ENCODE measurements at regions not wholly inside any gene's neighbourhood (a gene's known extent, or its start where the extent isn't known, plus 50 kb on each side); places are given as distances from the start of the nearest gene placed in this dataset.
"Not testable (repeated sequence)": the region's sequence is repeated elsewhere in the genome, so short reads cannot be mapped to it uniquely, and the experiment has no call there.

DNA sequence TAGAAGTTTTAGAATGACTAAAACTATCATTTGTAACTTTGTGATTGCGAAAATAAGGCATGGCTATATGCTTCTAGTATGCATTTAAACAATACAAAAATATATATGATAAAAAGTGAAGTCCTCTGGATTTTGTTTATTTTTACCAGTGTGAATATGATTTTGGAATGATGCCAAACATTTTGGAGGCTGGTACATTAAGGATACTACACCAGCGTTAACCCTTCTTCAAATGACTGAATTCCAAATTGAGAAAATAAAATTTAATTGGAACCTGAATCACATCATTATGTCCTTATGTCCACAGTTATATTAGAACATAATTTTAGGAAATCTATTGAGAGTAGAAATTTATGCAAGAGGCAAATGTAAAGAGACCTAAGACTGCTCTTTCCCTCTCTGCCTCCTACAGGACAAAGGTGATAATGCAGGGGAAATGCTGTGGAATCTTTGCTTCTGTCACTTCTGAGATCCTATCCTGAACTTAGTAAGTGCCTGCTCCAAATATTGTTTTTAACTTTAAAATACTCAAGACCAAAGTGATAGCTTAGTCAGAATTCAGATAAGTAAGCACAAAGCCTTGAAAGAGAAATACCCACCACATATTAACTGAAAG, 121.1 kb upstream of the NANOGP8 start:
- peak; percentile 22 for DNase-seq

DNA sequence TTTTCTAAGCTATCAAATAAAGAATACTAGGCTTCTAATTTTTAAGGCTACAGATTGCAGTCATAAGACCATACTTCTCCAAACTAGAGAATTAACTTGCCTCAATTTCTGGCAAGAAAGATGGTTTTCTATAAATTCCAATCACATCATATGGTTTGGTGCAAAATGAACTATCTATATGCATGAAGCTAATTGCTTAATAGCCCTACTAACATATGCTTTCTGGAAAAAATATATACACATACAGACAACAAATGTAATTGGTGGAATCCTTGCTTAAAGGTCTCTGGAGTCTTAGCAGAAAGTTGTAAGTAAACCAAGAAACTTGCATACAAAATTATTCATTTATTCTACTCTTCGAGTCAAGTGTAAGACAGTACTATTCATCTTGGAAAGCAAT, 113.1 kb upstream of the NANOGP8 start:
- DNase-seq = no peak

DNA sequence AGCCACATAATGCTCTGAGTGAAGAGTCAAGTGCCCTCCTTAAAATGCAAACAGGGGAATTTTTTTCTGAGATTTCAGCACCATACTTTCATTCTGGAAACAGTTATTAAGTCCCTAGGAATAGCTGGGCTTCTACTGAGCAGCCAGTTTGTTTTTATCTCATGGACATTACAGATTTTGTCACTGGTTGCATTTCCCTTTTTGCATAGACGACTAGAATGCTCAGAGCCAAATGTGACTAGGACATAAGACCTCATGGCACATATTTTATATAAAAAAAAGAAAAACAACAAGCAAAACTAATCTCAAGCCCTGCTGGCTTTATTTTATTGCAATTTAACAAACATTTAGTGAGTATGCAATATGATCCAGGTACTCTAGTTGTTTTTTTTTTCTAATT, 112.7 kb upstream of the NANOGP8 start:
- no peak for DNase-seq

- no peak for DNase-seq
Observed at GRCh38 chr15:35197306-35197705, 112.2 kb upstream of the NANOGP8 start.

GRCh38 chr15:35196273-35196672, 111.2 kb upstream of the NANOGP8 start:
- no peak for DNase-seq

DNA sequence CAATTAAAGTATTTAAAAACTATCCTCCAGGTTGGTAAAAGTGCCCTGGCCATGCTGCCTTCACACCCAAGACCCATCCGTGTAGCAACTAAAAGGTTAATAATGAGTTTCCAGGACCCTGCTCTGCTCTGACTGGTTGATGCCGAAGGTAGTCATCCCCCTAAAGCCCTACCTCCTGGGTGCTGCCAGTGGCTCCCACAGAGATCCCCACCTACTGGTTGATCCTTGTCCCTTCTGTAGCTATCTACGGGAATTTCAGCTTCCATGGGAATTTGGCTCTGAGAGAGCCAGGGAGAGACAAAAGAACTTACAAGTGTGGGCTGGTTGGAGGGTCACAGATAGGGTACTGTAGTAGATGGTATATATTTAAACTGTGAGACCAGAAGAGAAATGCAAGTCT, 110.6 kb upstream of the NANOGP8 start:
- DNase-seq = no peak

DNA sequence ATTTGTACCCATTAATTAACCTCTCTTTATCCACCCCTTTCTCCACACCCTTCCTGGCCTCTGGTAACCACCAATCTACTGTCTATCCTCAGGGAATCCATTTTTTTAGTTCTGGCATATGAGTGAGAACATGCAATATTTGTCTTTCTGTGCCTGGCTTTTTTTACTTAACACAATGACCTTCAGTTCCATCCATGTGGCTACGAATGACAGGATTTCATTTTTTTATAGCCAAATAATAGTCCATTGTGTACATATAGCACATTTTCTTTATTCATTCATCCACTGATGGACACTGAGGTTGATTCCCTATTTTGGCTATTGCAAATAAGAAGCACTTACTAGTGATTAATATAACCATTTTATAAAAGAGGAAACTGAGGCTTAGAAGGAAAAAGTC, 109.9 kb upstream of the NANOGP8 start:
- DNase-seq = no peak

DNA sequence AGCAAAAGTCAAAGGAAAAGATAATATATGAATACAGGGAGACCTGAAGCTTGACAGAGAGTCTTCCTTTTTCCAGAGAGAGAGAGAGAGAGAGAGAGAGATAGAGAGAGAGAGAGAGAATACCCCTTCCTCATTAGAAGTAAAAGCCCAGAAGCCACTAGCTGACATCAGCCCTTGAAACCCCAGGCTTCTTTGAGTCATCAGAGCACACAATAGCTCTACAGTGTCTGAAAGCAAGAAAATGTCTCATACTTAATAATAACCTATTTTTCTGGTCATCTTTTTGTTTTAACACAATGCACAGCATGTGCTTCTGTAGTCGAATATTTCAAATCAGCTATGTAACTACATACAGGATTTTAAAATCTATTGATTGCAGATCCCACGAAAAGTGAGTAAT, 109.2 kb upstream of the NANOGP8 start:
- DNase-seq = peak; percentile 2

GRCh38 chr15:35191783-35192182, 106.7 kb upstream of the NANOGP8 start:
- no peak for DNase-seq

GRCh38 chr15:35186346-35186745, 101.3 kb upstream of the NANOGP8 start:
- DNase-seq = no peak

DNA sequence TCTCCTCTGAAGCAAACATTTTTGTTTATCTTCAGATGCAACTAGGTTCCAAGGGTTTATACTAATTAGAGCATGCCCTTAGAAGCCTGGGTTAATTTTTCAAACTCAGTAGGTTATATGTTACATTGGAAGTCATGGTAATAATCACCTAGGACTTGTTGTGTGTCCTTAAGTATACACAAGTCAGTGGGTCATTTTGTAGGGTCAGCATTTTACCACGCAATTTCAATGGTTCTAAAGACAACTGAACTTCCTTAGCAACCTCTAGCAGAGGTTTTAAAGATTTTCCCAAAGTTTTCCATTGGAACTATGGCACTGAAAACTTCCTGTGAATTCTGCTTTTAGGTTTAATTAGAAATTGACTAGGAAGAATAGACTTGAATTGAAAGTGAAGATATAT, 99.6 kb upstream of the NANOGP8 start:
- DNase-seq = no peak

- no peak for DNase-seq
Observed at GRCh38 chr15:35182841-35183479, 97.9 kb upstream of the NANOGP8 start.

GRCh38 chr15:35181538-35181937, 96.4 kb upstream of the NANOGP8 start:
- peak; percentile 1 for DNase-seq

GRCh38 chr15:35179739-35180138, 94.6 kb upstream of the NANOGP8 start:
- no peak for DNase-seq

- not testable (repeated sequence) for DNase-seq
Observed at GRCh38 chr15:35178186-35178585, 93.1 kb upstream of the NANOGP8 start.

DNA sequence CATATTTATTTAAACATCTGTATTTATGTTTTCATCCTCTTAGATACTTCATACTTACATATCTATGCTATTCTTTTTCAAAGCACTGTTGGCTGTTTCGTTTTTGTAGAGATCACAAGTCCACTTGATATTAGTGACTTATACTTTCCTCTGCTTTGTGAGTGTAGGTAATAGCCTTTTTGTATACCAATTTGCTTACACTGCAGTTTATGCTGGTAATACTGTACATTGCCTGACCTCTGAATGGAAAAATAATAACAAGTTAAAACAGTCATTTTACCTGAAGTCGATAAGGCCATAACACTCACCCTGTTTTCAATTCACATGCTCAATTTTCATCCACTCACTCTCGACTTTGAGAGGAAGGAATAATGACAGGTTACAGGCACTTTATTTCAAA, 89.9 kb upstream of the NANOGP8 start:
- no peak for DNase-seq

DNA sequence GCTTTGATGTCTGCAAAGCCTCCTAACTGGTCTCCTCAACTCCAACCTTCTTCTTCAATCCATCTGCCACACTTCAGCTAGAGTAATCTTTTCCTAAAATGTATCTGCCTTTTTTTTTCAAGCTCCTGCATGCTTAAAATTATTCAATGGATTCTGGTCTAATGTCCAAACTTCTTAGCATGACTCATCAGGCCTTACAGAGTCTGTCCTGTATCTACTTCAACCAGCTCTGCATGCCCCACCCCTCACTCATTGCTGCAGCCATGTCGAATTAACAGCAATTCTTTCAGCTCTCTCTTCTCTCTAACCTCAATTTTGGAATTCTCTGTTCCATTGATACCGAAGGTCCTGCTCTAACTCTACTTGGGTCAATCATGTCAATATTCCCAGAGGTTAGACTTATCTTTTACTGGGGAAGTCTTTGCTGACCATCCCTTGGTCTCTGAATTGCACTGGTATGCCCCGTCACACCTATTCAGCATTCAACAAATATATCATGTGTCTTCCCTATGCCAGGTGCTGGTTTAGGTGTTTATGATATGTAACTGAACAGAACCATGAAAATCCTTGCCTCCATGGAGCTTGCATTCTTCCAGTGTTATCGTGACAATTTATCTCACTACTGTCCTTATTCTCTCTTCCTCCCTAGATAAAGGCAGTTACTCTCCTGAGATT, 88.5 kb upstream of the NANOGP8 start:
- peak; percentile 1 for DNase-seq

DNA sequence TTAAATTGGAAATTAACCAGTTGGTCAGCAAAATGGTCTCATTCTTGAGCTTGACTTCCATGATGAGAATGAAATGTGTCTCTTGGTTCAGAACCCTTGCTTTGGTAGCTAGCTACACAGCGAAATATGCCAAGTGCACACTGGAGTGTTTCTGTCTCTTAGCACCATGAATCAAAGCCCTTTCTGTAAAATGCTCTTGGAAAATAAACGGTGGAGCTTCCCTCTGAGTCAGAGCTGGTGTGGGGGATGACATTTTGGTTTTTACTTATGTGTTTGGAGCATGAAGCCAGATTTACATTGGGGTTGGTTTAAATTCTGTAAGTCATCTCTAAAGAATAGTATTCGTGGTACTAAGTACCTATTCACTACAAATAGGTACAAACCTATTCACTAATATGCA, 85.1 kb upstream of the NANOGP8 start:
- DNase-seq = no peak

GRCh38 chr15:35168464-35168863, 83.4 kb upstream of the NANOGP8 start:
- DNase-seq = no peak

DNA sequence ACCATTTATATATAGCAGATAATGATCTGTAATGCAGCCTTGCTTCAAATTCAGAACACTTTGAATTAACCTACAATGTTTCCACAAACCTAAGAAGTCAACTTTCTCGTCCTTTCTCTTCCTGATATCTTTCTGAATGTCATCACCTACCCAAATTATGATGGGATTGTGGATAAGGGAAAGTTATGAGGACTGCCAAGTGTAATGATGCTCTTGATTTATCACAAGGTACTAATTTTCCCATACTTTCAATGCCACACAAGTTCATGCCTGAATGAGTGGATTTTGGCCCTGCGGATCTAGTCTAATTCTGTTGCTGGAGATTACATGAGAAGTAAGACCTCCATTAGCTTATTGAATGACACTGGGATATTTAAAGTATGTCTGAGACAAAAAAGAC, 82.6 kb upstream of the NANOGP8 start:
- DNase-seq = no peak

- no peak for DNase-seq
Observed at GRCh38 chr15:35166730-35167359, 81.8 kb upstream of the NANOGP8 start.

- no peak for DNase-seq
Observed at GRCh38 chr15:35161694-35162093, 76.6 kb upstream of the NANOGP8 start.

GRCh38 chr15:35159170-35159569, 74.1 kb upstream of the NANOGP8 start:
- DNase-seq = no peak

- no peak for DNase-seq
Observed at GRCh38 chr15:35151782-35152181, 66.7 kb upstream of the NANOGP8 start.

Measured in DMS53 (cell line).